GM23338 (cell line): ENCODE measurements at regions not wholly inside any gene's neighbourhood (a gene's known extent, or its start where the extent isn't known, plus 50 kb on each side); places are given as distances from the start of the nearest gene placed in this dataset.

Experiments used
- ATAC-seq: fragments of 200-7000 bp; cut with Tn5 transposase; 3 replicates; pipeline ENCODE4 v1.9.1; 2020
- DNase-seq: peaks from one replicate; pipeline ENCODE4 v3.0.0-alpha.2; 2015; ENCODE audit warnings: low spot score
- H2AFZ ChIP-seq: fragments of 200-600 bp; sonication (generic); 2 replicates; pipeline ENCODE4 v1.8.0; 2016; ENCODE audit warnings: antibody characterized with exemption, mild to moderate bottlenecking, moderate library complexity
- H3F3A ChIP-seq: fragments of 200-600 bp; sonication (generic); replicated peaks from 2 replicates; pipeline ENCODE4 v1.8.0; 2017; ENCODE audit warnings: antibody characterized with exemption, mixed run types, low read depth
- H3K27ac ChIP-seq: fragments of 200-600 bp; sonication (generic); 2 replicates; pipeline ENCODE4 v1.6.1; 2016; ENCODE audit warnings: low read depth
- H3K27me3 ChIP-seq: fragments of 200-600 bp; sonication (generic); 2 replicates; pipeline ENCODE4 v1.8.0; 2016; ENCODE audit warnings: mild to moderate bottlenecking, mixed run types, moderate library complexity; ENCODE audit not compliant: insufficient read depth
- H3K36me3 ChIP-seq: fragments of 200-600 bp; sonication (generic); 2 replicates; pipeline ENCODE4 v1.8.0; 2016; ENCODE audit warnings: mild to moderate bottlenecking; ENCODE audit not compliant: insufficient read depth
- H3K4me1 ChIP-seq: fragments of 200-600 bp; sonication (generic); 2 replicates; pipeline ENCODE4 v1.8.0; 2016; ENCODE audit warnings: mild to moderate bottlenecking, moderate library complexity; ENCODE audit not compliant: insufficient read depth
- H3K4me2 ChIP-seq: fragments of 200-600 bp; sonication (generic); 2 replicates; pipeline ENCODE4 v1.7.1; 2017; ENCODE audit warnings: mixed run types
- H3K4me3 ChIP-seq: fragments of 200-600 bp; sonication (generic); 2 replicates; pipeline ENCODE4 v1.6.1; 2016; ENCODE audit warnings: mixed run types
- H3K79me2 ChIP-seq: fragments of 200-600 bp; sonication (generic); replicated peaks from 2 replicates; pipeline ENCODE4 v1.8.0; 2017; ENCODE audit warnings: mild to moderate bottlenecking; ENCODE audit not compliant: insufficient read depth
- H3K9me2 ChIP-seq: fragments of 200-600 bp; sonication (generic); 2 replicates; pipeline ENCODE4 v1.8.0; 2017; ENCODE audit not compliant: insufficient read depth
- H4K20me1 ChIP-seq: fragments of 200-600 bp; sonication (generic); replicated peaks from 2 replicates; pipeline ENCODE4 v1.8.0; 2017; ENCODE audit warnings: mild to moderate bottlenecking; ENCODE audit not compliant: insufficient read depth
- H3K27ac Mint-ChIP-seq: 2 replicates; pipeline ENCODE4 v1.8.0; 2020; ENCODE audit warnings: inconsistent platforms, mild to moderate bottlenecking, moderate library complexity, mixed read lengths
- H3K27me3 Mint-ChIP-seq: 3 replicates; pipeline ENCODE4 v1.8.0; 2022; ENCODE audit warnings: low read depth, mild to moderate bottlenecking, moderate library complexity, mixed read lengths, inconsistent platforms; ENCODE audit not compliant: insufficient read depth, poor library complexity
- H3K36me3 Mint-ChIP-seq: 3 replicates; pipeline ENCODE4 v1.8.0; 2021; ENCODE audit warnings: low read depth, mild to moderate bottlenecking, inconsistent platforms, moderate library complexity, mixed read lengths
- H3K4me1 Mint-ChIP-seq: 3 replicates; pipeline ENCODE4 v1.8.0; 2020; ENCODE audit warnings: mild to moderate bottlenecking, inconsistent platforms, mixed read lengths
- H3K4me3 Mint-ChIP-seq: 3 replicates; pipeline ENCODE4 v1.8.0; 2021; ENCODE audit warnings: moderate library complexity, mild to moderate bottlenecking, inconsistent platforms, mixed read lengths
- H3K9me3 Mint-ChIP-seq: 3 replicates; pipeline ENCODE4 v1.8.0; 2020; ENCODE audit warnings: moderate library complexity, mild to moderate bottlenecking, inconsistent platforms, mixed read lengths
- CREB1 ChIP-seq: fragments of 250-450 bp; sonication (Bioruptor Pico); IDR thresholded peaks from 2 replicates; pipeline ENCODE4 v1.5.0; 2020; ENCODE audit warnings: low read depth, mild to moderate bottlenecking, moderate library complexity
- CTCF ChIP-seq, 2 experiments: fragments of 200-600 bp in 1 of 2; sonication (generic) in 1 of 2; conservative IDR thresholded peaks; 2 replicates each; pipeline versions ENCODE4 v1.5.1 to v1.6.1; 2016 to 2017; ENCODE audit warnings: antibody characterized with exemption in 2 of 2, low read depth in 2 of 2, mild to moderate bottlenecking in 2 of 2, moderate library complexity in 1 of 2
- JUNB ChIP-seq: IDR thresholded peaks from one replicate; pipeline ENCODE4 v1.6.1; 2016; ENCODE audit warnings: antibody characterized with exemption; ENCODE audit not compliant: unreplicated experiment
- POLR2AphosphoS5 ChIP-seq: IDR thresholded peaks from 2 replicates; pipeline ENCODE4 v1.6.1; 2016; ENCODE audit warnings: antibody characterized with exemption, low read depth
- TF ChIP-seq, protein P1 (sequence below): IDR thresholded peaks from 2 replicates; pipeline ENCODE4 v1.6.1; 2016; ENCODE audit warnings: antibody characterized with exemption
- TF ChIP-seq, protein P2 (sequence below): fragments of 250-450 bp; sonication (Bioruptor Pico); IDR thresholded peaks from 2 replicates; pipeline ENCODE4 v1.5.0; 2020; ENCODE audit warnings: mild to moderate bottlenecking, moderate library complexity

DNA sequence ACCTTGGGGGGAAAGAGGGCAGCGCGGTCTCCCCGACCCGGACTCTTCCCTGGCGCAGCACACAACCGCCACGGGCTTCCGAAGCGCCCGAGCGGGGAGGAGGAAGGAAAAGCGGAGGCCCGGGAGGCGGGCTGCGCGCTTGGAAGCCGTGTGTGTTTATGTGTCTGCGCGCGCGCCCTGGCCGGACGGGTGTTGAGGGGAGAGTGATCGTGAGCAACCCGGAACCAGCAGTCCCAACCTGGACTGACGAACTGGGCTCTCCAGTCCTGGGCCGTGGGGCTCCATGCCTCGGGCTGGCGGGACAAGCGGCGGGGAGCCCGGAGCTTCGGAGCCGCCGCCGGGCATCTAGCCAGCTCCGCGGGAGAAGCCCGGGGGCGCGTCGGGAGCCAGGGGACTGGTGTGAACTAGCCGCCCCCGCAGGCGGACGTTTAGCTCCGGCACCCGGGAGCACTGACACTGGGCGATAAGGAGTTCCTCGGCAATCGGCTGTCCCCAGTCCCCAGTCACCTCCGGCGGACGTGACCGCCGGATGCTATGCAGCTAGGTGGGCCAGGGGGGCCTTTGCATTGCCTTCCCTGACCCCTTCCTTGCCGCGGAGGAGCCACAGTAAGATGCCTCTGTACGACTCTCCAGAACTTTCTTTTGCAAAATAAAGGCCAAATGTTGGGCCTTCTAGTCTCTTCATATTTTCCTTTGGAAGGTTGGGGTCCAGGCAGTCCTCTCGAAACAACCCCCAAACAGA is 74.8 kb upstream of the BCOR start:
- Histone ChIP-seq H3K79me2 (peaks cover 23% of the 10 kb centered on the region), H3K27ac (no peak overlapping the region), H3K27me3 (peaks cover 30% of the 10 kb centered on the region), H3K4me2 (peak overlapping the region; percentile 84), H3K4me3 (peak overlapping the region; percentile 59), H3F3A (0 out of 2 replicates have a peak, but pooled peaks cover 3% of the 10 kb centered on the region), H3K9me2 (no peaks in the 10 kb centered on the region), H2AFZ (no peak overlapping the region), H4K20me1 (no peaks in the 10 kb centered on the region), H3K4me1 (peaks cover 23% of the 10 kb centered on the region), H3K36me3 (no peaks in the 10 kb centered on the region)
- H3K27me3 Mint-ChIP-seq = peaks cover 28% of the 10 kb centered on the region
- peaks cover 24% of the 10 kb centered on the region for H3K4me1 Mint-ChIP-seq
- H3K9me3 Mint-ChIP-seq = no peaks in the 10 kb centered on the region; the same call in 2 of the 3 replicates
- no peak overlapping the region for H3K27ac Mint-ChIP-seq
- ATAC-seq = no peak
- H3K4me3 Mint-ChIP-seq = peak overlapping the region; percentile 80
- no peaks in the 10 kb centered on the region; the same call in 2 of the 3 replicates for H3K36me3 Mint-ChIP-seq
- DNase-seq = peak; percentile 38
- TF ChIP-seq CTCF (conservative IDR thresholded peaks at IDR 0.05; ENCODE audit: low read depth in 2 of 2) = no peak
- TF ChIP-seq POLR2AphosphoS5 = peak; percentile 2; the same call in 1 of the 2 replicates

DNA sequence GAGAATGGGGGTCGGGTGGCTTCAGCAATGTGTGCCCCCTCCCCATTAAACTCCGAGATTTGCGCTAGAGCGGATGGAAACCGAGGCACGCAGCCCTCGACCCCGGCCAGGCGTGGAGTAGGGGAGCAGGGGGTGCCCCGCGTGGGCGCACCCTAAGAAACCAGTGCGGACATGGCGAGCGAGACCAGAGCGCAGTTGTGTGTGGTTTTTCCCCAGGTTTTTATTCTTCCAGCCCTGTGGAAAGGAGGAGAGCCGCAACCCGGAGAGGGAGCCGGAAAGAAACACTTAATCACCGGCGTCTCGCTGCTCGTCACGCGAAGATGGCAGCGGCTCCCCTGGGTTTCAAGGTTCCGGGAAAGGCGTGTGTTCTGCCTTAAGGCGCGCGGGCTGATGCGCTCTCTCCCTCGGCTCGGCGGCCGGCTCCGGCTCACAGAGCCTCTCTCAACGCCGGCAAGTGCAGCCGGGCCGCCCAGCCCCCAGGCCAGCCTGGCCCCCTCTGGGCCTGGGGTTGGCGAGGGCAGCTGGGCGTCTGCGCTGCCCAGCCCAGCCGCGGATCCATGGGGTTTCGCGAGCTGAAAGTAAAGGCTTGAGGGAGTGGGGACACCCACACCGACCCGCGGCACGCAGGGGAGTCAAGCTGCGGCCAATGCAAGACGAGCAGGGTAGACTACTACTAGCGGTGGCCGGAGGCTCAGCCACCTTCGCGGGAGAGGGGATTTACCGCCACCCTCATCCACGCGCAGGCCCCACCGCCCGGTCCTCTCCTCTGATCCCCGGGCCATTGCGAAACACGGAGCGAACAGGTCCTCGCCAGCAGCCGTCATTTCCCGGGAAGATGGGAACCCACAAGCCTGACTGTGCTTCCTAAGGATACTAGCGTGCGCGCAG is 74.0 kb upstream of the BCOR start:
- ATAC-seq = peak; percentile 0; the same call in 1 of the 3 replicates
- Histone ChIP-seq H2AFZ (no peak overlapping the region), H3K9me2 (no peaks in the 10 kb centered on the region), H3K4me2 (peak overlapping the region; percentile 84), H3K79me2 (peaks cover 23% of the 10 kb centered on the region), H3F3A (0 out of 2 replicates have a peak, but pooled peaks cover 3% of the 10 kb centered on the region), H4K20me1 (no peaks in the 10 kb centered on the region), H3K36me3 (no peaks in the 10 kb centered on the region), H3K27ac (no peak overlapping the region), H3K4me1 (peaks cover 31% of the 10 kb centered on the region), H3K27me3 (peaks cover 30% of the 10 kb centered on the region), H3K4me3 (peak overlapping the region; percentile 59)
- H3K36me3 Mint-ChIP-seq = no peaks in the 10 kb centered on the region; the same call in 2 of the 3 replicates
- H3K27me3 Mint-ChIP-seq = peaks cover 36% of the 10 kb centered on the region
- no peak overlapping the region for H3K27ac Mint-ChIP-seq
- no peak for DNase-seq
- no peaks in the 10 kb centered on the region; the same call in 2 of the 3 replicates for H3K9me3 Mint-ChIP-seq
- H3K4me1 Mint-ChIP-seq = peaks cover 27% of the 10 kb centered on the region
- peak overlapping the region; percentile 78 for H3K4me3 Mint-ChIP-seq
- TF ChIP-seq, protein P1, sequence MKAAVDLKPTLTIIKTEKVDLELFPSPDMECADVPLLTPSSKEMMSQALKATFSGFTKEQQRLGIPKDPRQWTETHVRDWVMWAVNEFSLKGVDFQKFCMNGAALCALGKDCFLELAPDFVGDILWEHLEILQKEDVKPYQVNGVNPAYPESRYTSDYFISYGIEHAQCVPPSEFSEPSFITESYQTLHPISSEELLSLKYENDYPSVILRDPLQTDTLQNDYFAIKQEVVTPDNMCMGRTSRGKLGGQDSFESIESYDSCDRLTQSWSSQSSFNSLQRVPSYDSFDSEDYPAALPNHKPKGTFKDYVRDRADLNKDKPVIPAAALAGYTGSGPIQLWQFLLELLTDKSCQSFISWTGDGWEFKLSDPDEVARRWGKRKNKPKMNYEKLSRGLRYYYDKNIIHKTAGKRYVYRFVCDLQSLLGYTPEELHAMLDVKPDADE = no peak
- TF ChIP-seq, protein P2, sequence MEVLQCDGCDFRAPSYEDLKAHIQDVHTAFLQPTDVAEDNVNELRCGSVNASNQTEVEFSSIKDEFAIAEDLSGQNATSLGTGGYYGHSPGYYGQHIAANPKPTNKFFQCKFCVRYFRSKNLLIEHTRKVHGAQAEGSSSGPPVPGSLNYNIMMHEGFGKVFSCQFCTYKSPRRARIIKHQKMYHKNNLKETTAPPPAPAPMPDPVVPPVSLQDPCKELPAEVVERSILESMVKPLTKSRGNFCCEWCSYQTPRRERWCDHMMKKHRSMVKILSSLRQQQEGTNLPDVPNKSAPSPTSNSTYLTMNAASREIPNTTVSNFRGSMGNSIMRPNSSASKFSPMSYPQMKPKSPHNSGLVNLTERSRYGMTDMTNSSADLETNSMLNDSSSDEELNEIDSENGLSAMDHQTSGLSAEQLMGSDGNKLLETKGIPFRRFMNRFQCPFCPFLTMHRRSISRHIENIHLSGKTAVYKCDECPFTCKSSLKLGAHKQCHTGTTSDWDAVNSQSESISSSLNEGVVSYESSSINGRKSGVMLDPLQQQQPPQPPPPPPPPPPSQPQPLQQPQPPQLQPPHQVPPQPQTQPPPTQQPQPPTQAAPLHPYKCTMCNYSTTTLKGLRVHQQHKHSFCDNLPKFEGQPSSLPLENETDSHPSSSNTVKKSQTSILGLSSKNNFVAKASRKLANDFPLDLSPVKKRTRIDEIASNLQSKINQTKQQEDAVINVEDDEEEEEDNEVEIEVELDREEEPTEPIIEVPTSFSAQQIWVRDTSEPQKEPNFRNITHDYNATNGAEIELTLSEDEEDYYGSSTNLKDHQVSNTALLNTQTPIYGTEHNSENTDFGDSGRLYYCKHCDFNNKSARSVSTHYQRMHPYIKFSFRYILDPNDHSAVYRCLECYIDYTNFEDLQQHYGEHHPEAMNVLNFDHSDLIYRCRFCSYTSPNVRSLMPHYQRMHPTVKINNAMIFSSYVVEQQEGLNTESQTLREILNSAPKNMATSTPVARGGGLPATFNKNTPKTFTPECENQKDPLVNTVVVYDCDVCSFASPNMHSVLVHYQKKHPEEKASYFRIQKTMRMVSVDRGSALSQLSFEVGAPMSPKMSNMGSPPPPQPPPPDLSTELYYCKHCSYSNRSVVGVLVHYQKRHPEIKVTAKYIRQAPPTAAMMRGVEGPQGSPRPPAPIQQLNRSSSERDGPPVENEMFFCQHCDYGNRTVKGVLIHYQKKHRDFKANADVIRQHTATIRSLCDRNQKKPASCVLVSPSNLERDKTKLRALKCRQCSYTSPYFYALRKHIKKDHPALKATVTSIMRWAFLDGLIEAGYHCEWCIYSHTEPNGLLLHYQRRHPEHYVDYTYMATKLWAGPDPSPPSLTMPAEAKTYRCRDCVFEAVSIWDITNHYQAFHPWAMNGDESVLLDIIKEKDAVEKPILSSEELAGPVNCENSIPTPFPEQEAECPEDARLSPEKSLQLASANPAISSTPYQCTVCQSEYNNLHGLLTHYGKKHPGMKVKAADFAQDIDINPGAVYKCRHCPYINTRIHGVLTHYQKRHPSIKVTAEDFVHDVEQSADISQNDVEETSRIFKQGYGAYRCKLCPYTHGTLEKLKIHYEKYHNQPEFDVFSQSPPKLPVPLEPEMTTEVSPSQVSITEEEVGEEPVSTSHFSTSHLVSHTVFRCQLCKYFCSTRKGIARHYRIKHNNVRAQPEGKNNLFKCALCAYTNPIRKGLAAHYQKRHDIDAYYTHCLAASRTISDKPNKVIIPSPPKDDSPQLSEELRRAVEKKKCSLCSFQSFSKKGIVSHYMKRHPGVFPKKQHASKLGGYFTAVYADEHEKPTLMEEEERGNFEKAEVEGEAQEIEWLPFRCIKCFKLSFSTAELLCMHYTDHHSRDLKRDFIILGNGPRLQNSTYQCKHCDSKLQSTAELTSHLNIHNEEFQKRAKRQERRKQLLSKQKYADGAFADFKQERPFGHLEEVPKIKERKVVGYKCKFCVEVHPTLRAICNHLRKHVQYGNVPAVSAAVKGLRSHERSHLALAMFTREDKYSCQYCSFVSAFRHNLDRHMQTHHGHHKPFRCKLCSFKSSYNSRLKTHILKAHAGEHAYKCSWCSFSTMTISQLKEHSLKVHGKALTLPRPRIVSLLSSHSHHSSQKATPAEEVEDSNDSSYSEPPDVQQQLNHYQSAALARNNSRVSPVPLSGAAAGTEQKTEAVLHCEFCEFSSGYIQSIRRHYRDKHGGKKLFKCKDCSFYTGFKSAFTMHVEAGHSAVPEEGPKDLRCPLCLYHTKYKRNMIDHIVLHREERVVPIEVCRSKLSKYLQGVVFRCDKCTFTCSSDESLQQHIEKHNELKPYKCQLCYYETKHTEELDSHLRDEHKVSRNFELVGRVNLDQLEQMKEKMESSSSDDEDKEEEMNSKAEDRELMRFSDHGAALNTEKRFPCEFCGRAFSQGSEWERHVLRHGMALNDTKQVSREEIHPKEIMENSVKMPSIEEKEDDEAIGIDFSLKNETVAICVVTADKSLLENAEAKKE (CRISPR knock-in tag) = no peak
- no peak for TF ChIP-seq POLR2AphosphoS5
- no peak for TF ChIP-seq CTCF (conservative IDR thresholded peaks at IDR 0.05; ENCODE audit: low read depth in 2 of 2)
- no peak for TF ChIP-seq CREB1
- TF ChIP-seq JUNB = no peak
